Fibroblast of lung (primary cell): ENCODE measurements at regions not wholly inside any gene's neighbourhood (a gene's known extent, or its start where the extent isn't known, plus 50 kb on each side); places are given as distances from the start of the nearest gene placed in this dataset.

Experiments
- DNase-seq, 2 donors: peaks; one replicate each; pipeline versions ENCODE4 v3.0.0 to v3.0.0-alpha.2; 2010; ENCODE audit warnings: low read depth in 2 of 2
- H2AFZ ChIP-seq: 2 replicates; pipeline ENCODE4 v1.5.1; 2012; ENCODE audit warnings: low read length, control low read depth, inconsistent platforms
- H3K27ac ChIP-seq: 2 replicates; pipeline ENCODE4 v1.5.1; 2011; ENCODE audit warnings: low read length, control low read depth; ENCODE audit not compliant: insufficient read depth
- H3K27me3 ChIP-seq: 2 replicates; pipeline ENCODE4 v1.5.1; 2011; ENCODE audit warnings: mild to moderate bottlenecking, low read length; ENCODE audit not compliant: control insufficient read depth, insufficient read depth
- H3K36me3 ChIP-seq: 2 replicates; pipeline ENCODE4 v1.5.1; 2011; ENCODE audit warnings: low read length; ENCODE audit not compliant: control insufficient read depth, insufficient read depth
- H3K4me1 ChIP-seq: 2 replicates; pipeline ENCODE4 v1.5.1; 2011; ENCODE audit warnings: low read length; ENCODE audit not compliant: control insufficient read depth, insufficient read depth; ENCODE audit errors: extremely low read depth
- H3K4me2 ChIP-seq: 2 replicates; pipeline ENCODE4 v1.5.1; 2011; ENCODE audit warnings: low read length, control low read depth; ENCODE audit not compliant: insufficient read depth; ENCODE audit errors: extremely low read depth
- H3K4me3 ChIP-seq, 4 experiments: fragments of 200-600 bp in 1 of 4; sonication (generic) in 1 of 4; replicated peaks in 1 of 4; 2 replicates each; pipeline ENCODE4 v1.5.1; 2011 to 2016; ENCODE audit warnings: low read length in 4 of 4, low read depth in 3 of 4, mild to moderate bottlenecking in 3 of 4, control low read depth in 2 of 4, inconsistent platforms in 1 of 4, mixed read lengths in 1 of 4; ENCODE audit not compliant: insufficient read depth in 1 of 4; ENCODE audit errors: control extremely low read depth in 1 of 4
- H3K79me2 ChIP-seq: 2 replicates; pipeline ENCODE4 v1.5.1; 2012; ENCODE audit warnings: mild to moderate bottlenecking, low read length, inconsistent platforms; ENCODE audit not compliant: control insufficient read depth, insufficient read depth
- H3K9ac ChIP-seq: 2 replicates; pipeline ENCODE4 v1.5.1; 2011; ENCODE audit warnings: mild to moderate bottlenecking, low read length, control low read depth; ENCODE audit not compliant: insufficient read depth
- H3K9me3 ChIP-seq: 2 replicates; pipeline ENCODE4 v1.5.1; 2012; ENCODE audit warnings: low read depth, low read length; ENCODE audit not compliant: control insufficient read depth, insufficient read depth
- H4K20me1 ChIP-seq: 2 replicates; pipeline ENCODE4 v1.5.1; 2011; ENCODE audit warnings: low read length; ENCODE audit not compliant: control insufficient read depth, insufficient read depth; ENCODE audit errors: extremely low read depth
- CTCF ChIP-seq, 2 donors: IDR thresholded peaks in 1 of 2; conservative IDR thresholded peaks in 1 of 2; 1 replicate in 1 of 2; 2 replicates in 1 of 2; pipeline ENCODE4 v1.5.1; 2011 to 2012; ENCODE audit warnings: low read length in 2 of 2, control low read depth in 1 of 2, inconsistent platforms in 1 of 2, low read depth in 1 of 2, mild to moderate bottlenecking in 1 of 2
- EZH2 ChIP-seq: IDR thresholded peaks from 2 replicates; pipeline ENCODE4 v1.5.1; 2012; ENCODE audit warnings: low read length, control low read depth, mild to moderate bottlenecking; ENCODE audit errors: missing control alignments

DNA sequence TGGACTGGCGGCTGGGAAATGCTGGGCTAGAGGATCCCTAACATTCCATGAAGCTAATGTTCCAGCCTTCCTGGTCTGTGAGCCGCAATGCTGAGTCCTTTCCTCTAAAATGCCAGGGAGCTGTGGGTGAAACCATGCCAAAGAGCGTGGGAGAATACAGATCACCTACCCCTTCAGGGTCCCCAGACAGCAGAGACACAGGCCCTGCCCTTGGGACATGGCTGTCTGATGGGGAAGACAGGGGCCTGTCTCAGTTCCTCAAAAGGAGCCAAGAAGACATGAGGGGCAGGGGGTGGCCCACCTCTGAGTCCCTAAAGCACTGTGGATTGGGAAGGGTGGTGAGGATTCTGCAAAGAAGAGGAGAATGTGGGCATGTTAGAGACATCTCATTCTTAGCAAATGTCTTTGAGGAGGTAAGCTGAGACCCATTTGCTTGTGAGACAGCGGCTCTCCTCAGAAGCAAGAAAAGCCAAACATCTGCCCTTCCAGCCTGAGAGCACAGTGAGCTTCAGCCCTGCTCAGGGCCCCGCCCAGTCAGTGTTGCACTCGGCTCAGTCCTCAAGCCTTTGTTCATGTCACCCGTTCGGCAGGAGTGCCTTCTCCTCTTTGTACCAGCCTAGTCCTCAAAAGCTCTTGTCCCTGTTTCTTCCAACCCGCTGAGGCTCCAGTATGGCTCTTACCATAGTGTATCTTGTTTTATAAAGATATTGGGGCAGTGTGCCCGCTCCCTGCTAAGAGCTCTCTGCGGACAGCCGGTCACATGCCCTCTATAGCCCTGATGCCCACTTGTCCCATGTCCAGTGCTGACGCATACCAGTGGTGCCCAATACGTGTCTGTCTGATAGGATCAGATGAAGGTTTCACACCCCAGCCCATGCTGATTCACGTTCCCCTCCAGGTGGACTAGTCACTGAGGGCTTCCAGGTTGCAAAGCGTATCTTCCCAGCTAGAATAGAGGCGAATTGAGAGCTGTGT lies 286.2 kb downstream of the CYP26B1 start:
- Histone ChIP-seq H2AFZ (no peak overlapping the region), H3K79me2 (no peaks in the 10 kb centered on the region), H3K4me2 (no peak overlapping the region), H3K36me3 (no peaks in the 10 kb centered on the region), H3K4me3 (no peak overlapping the region), H3K9me3 (no peaks in the 10 kb centered on the region), H4K20me1 (no peaks in the 10 kb centered on the region), H3K27ac (no peak overlapping the region), H3K27me3 (peaks cover 3% of the 10 kb centered on the region), H3K9ac (no peak overlapping the region), H3K4me1 (no peaks in the 10 kb centered on the region)
- no peak for TF ChIP-seq CTCF (conservative IDR thresholded peaks at IDR 0.05 in 1 of 2, IDR thresholded peaks at IDR 0.05 in 1 of 2; ENCODE audit: low read depth in 1 of 2, low read length in 2 of 2)
- TF ChIP-seq EZH2: no peak
- DNase-seq: no peak

- Histone ChIP-seq H3K36me3 (no peaks in the 10 kb centered on the region), H3K4me2 (no peak overlapping the region), H3K9me3 (no peaks in the 10 kb centered on the region), H4K20me1 (no peaks in the 10 kb centered on the region), H3K9ac (no peak overlapping the region), H3K27me3 (peaks cover 3% of the 10 kb centered on the region), H2AFZ (no peak overlapping the region), H3K27ac (no peak overlapping the region), H3K4me3 (no peak overlapping the region), H3K79me2 (no peaks in the 10 kb centered on the region), H3K4me1 (no peaks in the 10 kb centered on the region)
- TF ChIP-seq CTCF (conservative IDR thresholded peaks at IDR 0.05 in 1 of 2, IDR thresholded peaks at IDR 0.05 in 1 of 2; ENCODE audit: low read depth in 1 of 2, low read length in 2 of 2) (no peak), EZH2 (no peak)
- DNase-seq: no peak
Measured at GRCh38 chr2:71860381-71860926, 287.2 kb downstream of the CYP26B1 start.

DNA sequence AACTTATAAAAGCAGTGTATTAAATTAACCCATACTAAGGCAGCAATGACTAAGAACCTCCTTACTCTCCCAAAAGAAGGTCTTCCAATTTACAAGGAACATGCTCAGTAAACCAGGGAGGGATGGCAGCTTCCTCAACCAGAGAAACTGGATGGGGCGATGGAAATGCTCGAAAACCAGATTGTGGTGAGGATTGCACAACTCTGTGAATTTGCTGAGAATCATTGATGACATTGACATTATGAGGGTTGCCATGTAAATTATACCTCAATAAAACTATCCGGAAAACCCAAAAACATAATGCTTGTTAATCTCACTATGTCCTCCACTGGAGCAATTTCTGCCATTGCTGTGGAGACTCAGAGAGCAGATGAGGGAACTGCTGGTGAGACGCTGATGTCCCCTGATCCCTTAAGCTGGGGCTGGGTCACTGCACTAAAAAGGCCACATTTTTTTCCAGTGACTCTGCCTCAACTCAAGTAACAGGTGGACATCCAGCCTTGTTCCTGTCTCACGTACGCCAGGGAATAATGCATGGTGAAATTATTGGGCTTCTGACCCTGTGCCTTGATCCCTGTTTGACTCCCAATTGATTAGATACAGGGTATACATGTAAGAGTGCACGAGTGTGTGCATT lies 288.3 kb downstream of the CYP26B1 start:
- Histone ChIP-seq H3K79me2 (no peaks in the 10 kb centered on the region), H3K27ac (no peak overlapping the region), H3K36me3 (no peaks in the 10 kb centered on the region), H3K4me1 (no peaks in the 10 kb centered on the region), H2AFZ (no peak overlapping the region), H3K9me3 (no peaks in the 10 kb centered on the region), H3K4me3 (no peak overlapping the region), H3K9ac (no peak overlapping the region), H3K27me3 (peaks cover 3% of the 10 kb centered on the region), H3K4me2 (no peak overlapping the region), H4K20me1 (no peaks in the 10 kb centered on the region)
- DNase-seq: no peak
- TF ChIP-seq EZH2: no peak
- no peak for TF ChIP-seq CTCF (conservative IDR thresholded peaks at IDR 0.05 in 1 of 2, IDR thresholded peaks at IDR 0.05 in 1 of 2; ENCODE audit: low read depth in 1 of 2, low read length in 2 of 2)
